Astrocyte of the spinal cord (primary cell): ENCODE measurements at regions not wholly inside any gene's neighbourhood (a gene's known extent, or its start where the extent isn't known, plus 50 kb on each side); places are given as distances from the start of the nearest gene placed in this dataset.

Experiments
- DNase-seq: peaks from one replicate; pipeline ENCODE4 v3.0.0; 2011; ENCODE audit warnings: low read depth, low spot score
- H3K4me3 ChIP-seq: 2 replicates; pipeline ENCODE4 v1.5.1; 2011; ENCODE audit warnings: low read depth, mild to moderate bottlenecking, low read length, moderate library complexity
- CTCF ChIP-seq: IDR thresholded peaks from 2 replicates; pipeline ENCODE4 v1.5.1; 2012; ENCODE audit warnings: low read depth, mild to moderate bottlenecking, low read length, inconsistent platforms
- in situ Hi-C: cut with HindIII; loops from 2 replicates; pipeline ENCODE4 v1.10.0; 2017; ENCODE audit warnings: low sequenced_read_pairs

- in situ Hi-C loops: no loop called here
- no peak overlapping the region for H3K4me3 ChIP-seq
- no peak for TF ChIP-seq CTCF
- DNase-seq: no peak
Observed at GRCh38 chr18:73861771-73862170, 285.9 kb downstream of the FBXO15 start.

GRCh38 chr18:73859837-73860397, 287.7 kb downstream of the FBXO15 start:
- no peak for TF ChIP-seq CTCF
- no peak overlapping the region for H3K4me3 ChIP-seq
- in situ Hi-C loops: no loop called here
- DNase-seq: no peak

- in situ Hi-C loops: no loop called here
- H3K4me3 ChIP-seq: no peak overlapping the region
- no peak for DNase-seq
- TF ChIP-seq CTCF: no peak
Observed at GRCh38 chr18:73852789-73853549, 294.7 kb downstream of the FBXO15 start.

GRCh38 chr18:73850782-73851181, 296.9 kb downstream of the FBXO15 start:
- no peak overlapping the region for H3K4me3 ChIP-seq
- TF ChIP-seq CTCF: no peak
- in situ Hi-C loops: no loop called here
- no peak for DNase-seq

GRCh38 chr18:73848656-73849055, 299.0 kb downstream of the FBXO15 start:
- H3K4me3 ChIP-seq: no peak overlapping the region
- in situ Hi-C loops: no loop called here
- TF ChIP-seq CTCF: no peak
- DNase-seq: peak; percentile 92

- TF ChIP-seq CTCF: no peak
- no peak for DNase-seq
- in situ Hi-C loops: no loop called here
- no peak overlapping the region for H3K4me3 ChIP-seq
Observed at GRCh38 chr18:73843455-73843854, 304.2 kb downstream of the FBXO15 start.
